Stimulated activated memory B cell treated with anti-CD40 and anti-IgM and Interleukin-4, amounts not matched to agents 10 μg/mL and 1 μg/mL and 100 μg/mL, for 72 hours (primary cell): ENCODE measurements at regions not wholly inside any gene's neighbourhood (a gene's known extent, or its start where the extent isn't known, plus 50 kb on each side); places are given as distances from the start of the nearest gene placed in this dataset.

Experiments used
- ATAC-seq: fragments of 150-1000 bp; cut with Tn5 transposase; 2 replicates; pipeline ENCODE4 v1.10.0; 2021
- H3K27ac Mint-ChIP-seq: one replicate; pipeline ENCODE4 v1.8.0; 2022; ENCODE audit warnings: mild to moderate bottlenecking, mixed read lengths
- H3K27me3 Mint-ChIP-seq: one replicate; pipeline ENCODE4 v1.8.0; 2022; ENCODE audit warnings: mixed read lengths
- H3K36me3 Mint-ChIP-seq: one replicate; pipeline ENCODE4 v1.8.0; 2022; ENCODE audit warnings: mixed read lengths
- H3K4me1 Mint-ChIP-seq: one replicate; pipeline ENCODE4 v1.8.0; 2022; ENCODE audit warnings: mixed read lengths
- H3K4me3 Mint-ChIP-seq: one replicate; pipeline ENCODE4 v1.8.0; 2022; ENCODE audit warnings: mild to moderate bottlenecking, moderate library complexity, mixed read lengths
- H3K9me3 Mint-ChIP-seq: one replicate; pipeline ENCODE4 v1.8.0; 2022; ENCODE audit warnings: mixed read lengths

- no peaks in the 10 kb centered on the region for H3K9me3 Mint-ChIP-seq
- no peak overlapping the region for H3K4me3 Mint-ChIP-seq
- ATAC-seq: no peak
- H3K36me3 Mint-ChIP-seq: no peaks in the 10 kb centered on the region
- no peaks in the 10 kb centered on the region for H3K27me3 Mint-ChIP-seq
- H3K4me1 Mint-ChIP-seq: no peaks in the 10 kb centered on the region
- no peak overlapping the region for H3K27ac Mint-ChIP-seq
Measured at GRCh38 chrY:7942711-7943110, 1031.2 kb upstream of the AMELY start.

GRCh38 chrY:7941856-7942255, 1030.3 kb upstream of the AMELY start:
- no peaks in the 10 kb centered on the region for H3K4me1 Mint-ChIP-seq
- no peak overlapping the region for H3K27ac Mint-ChIP-seq
- no peaks in the 10 kb centered on the region for H3K9me3 Mint-ChIP-seq
- no peaks in the 10 kb centered on the region for H3K36me3 Mint-ChIP-seq
- no peaks in the 10 kb centered on the region for H3K27me3 Mint-ChIP-seq
- no peak for ATAC-seq
- H3K4me3 Mint-ChIP-seq: no peak overlapping the region

DNA sequence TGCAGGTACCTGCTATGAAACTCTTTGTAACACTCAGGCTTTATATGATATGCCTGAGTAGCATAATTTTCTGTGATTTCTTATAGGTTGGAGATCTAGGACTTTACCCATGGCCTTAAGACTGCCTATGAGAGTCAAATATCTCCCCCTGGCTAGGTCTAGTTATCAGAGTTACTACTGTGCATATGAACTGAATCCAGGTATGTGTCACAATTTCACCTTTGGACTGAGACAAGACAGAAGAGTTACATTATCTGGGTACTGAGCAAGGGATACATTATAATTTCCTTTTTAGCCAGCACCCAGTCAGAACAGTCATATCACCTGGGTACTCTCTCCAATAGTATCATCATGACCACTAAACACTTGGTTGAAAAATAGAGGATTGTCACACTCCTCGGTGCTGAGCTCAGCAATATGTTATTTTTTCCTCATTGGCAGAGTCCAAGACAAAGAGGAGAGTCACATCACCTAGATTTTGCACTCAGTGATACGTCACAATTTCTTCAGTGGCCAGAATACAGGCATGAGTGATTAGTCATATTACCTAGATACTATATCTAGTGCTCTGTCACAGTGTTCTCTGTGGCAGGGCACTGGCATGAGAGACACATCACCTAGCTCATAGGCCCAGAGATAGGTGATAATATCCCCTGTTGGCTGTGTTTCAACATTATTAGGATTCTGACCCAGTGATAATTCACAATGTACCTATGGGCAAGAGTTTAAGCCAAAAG, 1027.6 kb upstream of the AMELY start:
- H3K4me1 Mint-ChIP-seq: no peaks in the 10 kb centered on the region

DNA sequence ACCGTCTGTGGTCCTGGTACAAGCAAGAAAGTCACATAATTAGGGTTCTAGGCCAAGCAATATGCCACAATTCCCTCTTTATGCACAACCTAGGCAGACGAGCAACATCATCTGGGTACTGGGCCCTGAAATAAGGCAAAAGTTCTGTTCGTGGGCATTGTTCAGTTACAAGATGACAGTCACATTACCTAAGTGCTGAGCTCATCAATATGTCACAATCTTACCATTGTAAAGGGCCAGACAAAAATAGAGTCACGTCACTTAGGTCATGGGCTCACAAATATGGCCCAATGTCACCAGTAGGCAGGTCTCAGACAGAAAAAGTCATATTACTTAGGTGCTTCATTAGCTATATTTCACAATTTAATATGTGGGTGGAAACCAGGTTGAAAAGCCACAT, 1025.3 kb upstream of the AMELY start:
- Mint-ChIP-seq H3K4me1 (no peaks in the 10 kb centered on the region), H3K27ac (no peak overlapping the region), H3K4me3 (no peak overlapping the region), H3K36me3 (no peaks in the 10 kb centered on the region), H3K9me3 (no peaks in the 10 kb centered on the region), H3K27me3 (no peaks in the 10 kb centered on the region)
- no peak for ATAC-seq

More for the DNA sequence above, 1027.6 kb upstream of the AMELY start:
- ATAC-seq: no peak
- Mint-ChIP-seq H3K9me3 (no peaks in the 10 kb centered on the region), H3K36me3 (no peaks in the 10 kb centered on the region), H3K4me3 (no peak overlapping the region), H3K27me3 (no peaks in the 10 kb centered on the region), H3K27ac (no peak overlapping the region)

GRCh38 chrY:7936046-7936445, 1024.5 kb upstream of the AMELY start:
- Mint-ChIP-seq H3K27ac (no peak overlapping the region), H3K27me3 (no peaks in the 10 kb centered on the region), H3K4me3 (no peak overlapping the region), H3K4me1 (no peaks in the 10 kb centered on the region), H3K36me3 (no peaks in the 10 kb centered on the region), H3K9me3 (no peaks in the 10 kb centered on the region)
- ATAC-seq: no peak

- no peaks in the 10 kb centered on the region for H3K4me1 Mint-ChIP-seq
- H3K9me3 Mint-ChIP-seq: no peaks in the 10 kb centered on the region
- no peaks in the 10 kb centered on the region for H3K36me3 Mint-ChIP-seq
- ATAC-seq: no peak
- no peak overlapping the region for H3K27ac Mint-ChIP-seq
- H3K27me3 Mint-ChIP-seq: no peaks in the 10 kb centered on the region
- no peak overlapping the region for H3K4me3 Mint-ChIP-seq
Measured at GRCh38 chrY:7935606-7936005, 1024.1 kb upstream of the AMELY start.

- ATAC-seq: no peak
- Mint-ChIP-seq H3K9me3 (no peaks in the 10 kb centered on the region), H3K27me3 (no peaks in the 10 kb centered on the region), H3K4me3 (no peak overlapping the region), H3K36me3 (no peaks in the 10 kb centered on the region), H3K27ac (no peak overlapping the region), H3K4me1 (no peaks in the 10 kb centered on the region)
Measured at GRCh38 chrY:7932424-7932823, 1020.9 kb upstream of the AMELY start.

GRCh38 chrY:7929866-7930265, 1018.3 kb upstream of the AMELY start:
- H3K27ac Mint-ChIP-seq: no peak overlapping the region
- no peaks in the 10 kb centered on the region for H3K9me3 Mint-ChIP-seq
- no peak overlapping the region for H3K4me3 Mint-ChIP-seq
- H3K27me3 Mint-ChIP-seq: no peaks in the 10 kb centered on the region
- no peaks in the 10 kb centered on the region for H3K4me1 Mint-ChIP-seq
- H3K36me3 Mint-ChIP-seq: no peaks in the 10 kb centered on the region
- no peak for ATAC-seq

- Mint-ChIP-seq H3K9me3 (no peaks in the 10 kb centered on the region), H3K4me1 (no peaks in the 10 kb centered on the region), H3K36me3 (no peaks in the 10 kb centered on the region), H3K4me3 (no peak overlapping the region), H3K27me3 (no peaks in the 10 kb centered on the region), H3K27ac (no peak overlapping the region)
- ATAC-seq: no peak
Measured at GRCh38 chrY:7924059-7924458, 1012.5 kb upstream of the AMELY start.

DNA sequence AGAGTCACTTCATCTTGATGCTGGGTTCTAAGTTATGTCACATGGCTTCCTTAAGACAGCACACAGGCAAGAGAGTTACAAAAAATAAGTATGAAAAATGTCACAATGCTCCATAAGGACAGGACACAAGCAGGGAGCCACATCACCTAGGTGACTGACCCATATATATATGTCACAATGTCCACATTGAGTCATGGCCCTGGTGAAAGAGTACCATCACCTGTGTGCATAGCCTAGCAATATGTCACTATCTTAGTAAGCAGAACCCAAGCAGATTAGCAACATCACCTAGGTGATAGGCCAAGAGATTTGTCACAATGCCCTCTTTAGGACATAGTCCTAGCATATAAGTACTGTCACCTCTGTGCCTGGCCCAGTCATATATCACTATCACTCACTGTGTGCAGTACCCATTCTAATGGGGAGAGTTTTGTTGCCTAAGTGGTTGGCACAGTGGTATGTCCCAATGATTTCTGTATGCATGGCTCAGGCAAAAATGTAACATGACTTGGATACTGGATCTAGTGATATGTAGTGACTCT, 1012.0 kb upstream of the AMELY start:
- no peak for ATAC-seq
- Mint-ChIP-seq H3K9me3 (no peaks in the 10 kb centered on the region), H3K36me3 (no peaks in the 10 kb centered on the region), H3K27me3 (no peaks in the 10 kb centered on the region), H3K4me1 (no peaks in the 10 kb centered on the region), H3K4me3 (no peak overlapping the region), H3K27ac (no peak overlapping the region)

DNA sequence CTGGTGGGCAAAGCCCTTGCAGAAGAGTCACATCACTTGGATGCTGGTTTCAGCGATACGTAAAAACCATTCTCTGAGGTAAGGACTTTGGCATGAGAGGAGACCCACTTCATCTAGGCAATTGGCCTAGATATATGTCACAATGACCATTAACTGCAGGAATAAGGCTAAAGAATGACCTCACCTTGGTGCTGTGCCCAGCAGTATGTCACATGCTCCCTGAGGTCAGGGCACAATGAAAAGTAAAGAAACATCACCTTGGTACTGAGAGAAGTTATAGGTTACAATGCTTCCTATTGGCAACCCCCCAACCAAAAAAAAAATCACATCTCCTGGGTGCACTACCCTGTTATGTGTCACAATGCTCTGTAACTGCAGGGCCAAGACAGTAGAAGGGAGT, 1008.8 kb upstream of the AMELY start:
- Mint-ChIP-seq H3K4me3 (no peak overlapping the region), H3K27ac (no peak overlapping the region), H3K36me3 (no peaks in the 10 kb centered on the region), H3K9me3 (no peaks in the 10 kb centered on the region), H3K4me1 (no peaks in the 10 kb centered on the region), H3K27me3 (no peaks in the 10 kb centered on the region)
- no peak for ATAC-seq

- Mint-ChIP-seq H3K4me1 (no peaks in the 10 kb centered on the region), H3K27ac (no peak overlapping the region), H3K4me3 (no peak overlapping the region), H3K27me3 (no peaks in the 10 kb centered on the region), H3K9me3 (no peaks in the 10 kb centered on the region), H3K36me3 (no peaks in the 10 kb centered on the region)
- no peak for ATAC-seq
Measured at GRCh38 chrY:7888506-7888905, 977.0 kb upstream of the AMELY start.

DNA sequence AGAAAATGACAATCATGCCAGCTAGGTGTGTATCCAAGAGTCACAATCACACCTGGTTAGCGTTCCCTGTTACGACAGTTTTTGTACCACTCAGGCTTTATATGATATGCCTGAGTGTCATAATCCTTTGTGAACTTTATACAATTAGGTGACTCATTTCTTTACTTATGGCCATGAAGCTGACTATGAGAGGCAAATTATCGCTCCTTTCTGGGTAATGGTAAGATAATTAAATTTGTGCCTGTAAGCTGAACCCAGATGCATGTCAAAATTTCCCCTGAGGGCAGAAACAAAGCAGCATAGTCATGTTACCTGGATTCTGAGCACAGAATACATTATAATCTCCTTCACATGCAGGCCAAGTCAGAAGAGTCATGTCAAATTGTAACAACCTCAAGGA, 970.1 kb upstream of the AMELY start:
- H3K9me3 Mint-ChIP-seq: no peaks in the 10 kb centered on the region
- ATAC-seq: no peak
- no peaks in the 10 kb centered on the region for H3K36me3 Mint-ChIP-seq
- no peaks in the 10 kb centered on the region for H3K4me1 Mint-ChIP-seq
- no peak overlapping the region for H3K4me3 Mint-ChIP-seq
- H3K27ac Mint-ChIP-seq: no peak overlapping the region
- no peaks in the 10 kb centered on the region for H3K27me3 Mint-ChIP-seq

- no peaks in the 10 kb centered on the region for H3K27me3 Mint-ChIP-seq
- no peak overlapping the region for H3K27ac Mint-ChIP-seq
- H3K36me3 Mint-ChIP-seq: no peaks in the 10 kb centered on the region
- H3K4me1 Mint-ChIP-seq: no peaks in the 10 kb centered on the region
- no peaks in the 10 kb centered on the region for H3K9me3 Mint-ChIP-seq
- no peak for ATAC-seq
- H3K4me3 Mint-ChIP-seq: no peak overlapping the region
Measured at GRCh38 chrY:7879245-7879644, 967.7 kb upstream of the AMELY start.

DNA sequence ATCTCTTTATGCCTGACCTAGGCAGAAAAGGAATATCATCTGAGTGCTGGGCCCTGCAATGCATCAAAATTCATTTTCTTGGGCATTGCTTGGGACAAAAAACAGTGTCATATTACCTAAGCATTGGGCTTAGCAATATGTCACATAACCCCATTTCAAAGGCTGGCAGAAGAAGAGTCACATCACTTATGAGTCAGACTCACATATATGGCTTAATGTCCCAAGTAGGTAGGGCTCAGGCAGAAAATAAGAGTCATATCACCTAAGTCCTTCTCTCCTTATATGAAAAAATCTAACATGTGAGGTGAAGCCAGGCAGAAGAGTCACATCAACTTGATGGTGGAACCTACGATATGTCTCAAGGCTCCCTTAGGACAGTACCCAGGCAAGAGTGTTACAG, 967.2 kb upstream of the AMELY start:
- no peak overlapping the region for H3K4me3 Mint-ChIP-seq
- H3K27ac Mint-ChIP-seq: no peak overlapping the region
- H3K27me3 Mint-ChIP-seq: no peaks in the 10 kb centered on the region
- H3K36me3 Mint-ChIP-seq: no peaks in the 10 kb centered on the region
- no peak for ATAC-seq
- no peaks in the 10 kb centered on the region for H3K4me1 Mint-ChIP-seq
- no peaks in the 10 kb centered on the region for H3K9me3 Mint-ChIP-seq

DNA sequence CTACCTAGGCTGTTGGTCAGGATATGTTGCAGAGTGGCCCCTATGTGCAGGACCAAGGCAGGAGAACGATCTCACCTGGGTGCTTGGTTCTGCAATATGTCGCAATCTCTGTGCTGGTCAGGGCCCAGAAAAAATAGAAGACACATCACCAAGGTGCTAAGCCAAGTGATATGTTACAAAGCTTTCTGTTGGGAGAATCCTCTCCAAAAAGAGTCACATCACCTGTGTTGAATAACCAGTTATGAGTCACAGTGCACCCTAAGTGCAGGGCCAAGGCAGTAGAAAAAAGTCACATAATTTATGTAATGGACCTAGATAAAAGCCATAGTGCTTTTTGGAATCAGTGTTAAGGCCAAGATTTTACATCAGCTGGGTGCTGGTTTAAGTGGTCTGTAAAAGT, 965.9 kb upstream of the AMELY start:
- ATAC-seq: no peak
- Mint-ChIP-seq H3K27me3 (no peaks in the 10 kb centered on the region), H3K4me1 (no peaks in the 10 kb centered on the region), H3K9me3 (no peaks in the 10 kb centered on the region), H3K27ac (no peak overlapping the region), H3K4me3 (no peak overlapping the region), H3K36me3 (no peaks in the 10 kb centered on the region)
